ENCODE measurements at regions not wholly inside any gene's neighbourhood (a gene's known extent, or its start where the extent isn't known, plus 50 kb on each side); places are given as distances from the start of the nearest gene placed in this dataset.
A peak's percentile ranks its signal among the peaks of the same experiment; 100 is the strongest.
"Not testable (repeated sequence)": the region's sequence is repeated elsewhere in the genome, so short reads cannot be mapped to it uniquely, and the experiment has no call there.

- no peak for DNase-seq
Observed at GRCh38 chr5:71771191-71771590, 52.1 kb downstream of the CARTPT start.

DNA sequence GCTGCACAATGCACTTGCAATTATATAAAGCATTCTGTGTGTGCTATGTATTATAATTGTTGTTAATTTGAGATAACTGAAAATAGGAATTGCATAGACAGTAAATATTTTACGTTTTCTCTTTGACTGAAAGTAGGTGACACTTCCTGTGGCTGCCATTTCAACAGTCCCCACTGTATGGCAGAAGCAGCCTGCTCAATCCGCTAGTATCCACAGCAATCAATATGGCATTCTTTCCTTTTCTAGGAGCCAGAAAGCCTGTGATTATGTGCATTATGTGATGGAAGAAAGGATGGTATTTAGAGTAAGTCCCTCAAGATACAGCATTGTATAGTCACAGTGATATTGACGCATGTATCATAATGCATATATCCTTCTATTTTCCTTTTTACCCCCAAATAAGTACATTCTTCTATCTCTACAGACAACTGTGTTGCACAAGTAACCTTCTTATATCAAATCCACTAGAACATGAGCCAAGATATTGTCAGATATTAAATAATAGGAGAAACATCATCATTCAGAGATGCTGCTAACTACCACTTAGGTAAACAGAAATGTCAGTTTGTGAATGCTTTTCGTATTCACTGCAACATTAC lies 59.7 kb downstream of the CARTPT start:
- peak; percentile 89 for DNase-seq

DNA sequence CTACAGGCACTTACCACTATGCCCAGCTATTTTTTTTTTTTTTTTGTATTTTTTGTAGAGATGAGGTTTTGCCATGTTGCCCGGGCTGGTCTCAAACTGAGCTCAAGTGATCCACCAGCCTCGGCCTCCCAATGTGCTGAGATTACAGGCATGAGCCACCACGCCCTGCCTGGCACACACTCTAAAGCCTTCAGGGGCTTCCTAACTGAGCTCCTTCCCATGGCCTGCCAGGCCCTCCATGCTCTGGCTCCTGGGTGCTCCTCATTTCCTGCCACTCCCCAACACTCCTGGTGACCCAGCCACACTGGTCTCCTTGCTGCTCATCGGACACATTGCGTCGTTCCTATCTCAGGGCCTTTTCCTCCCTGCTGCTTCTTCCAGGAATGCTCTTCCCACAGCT lies 61.5 kb downstream of the CARTPT start:
- DNase-seq: no peak

- DNase-seq: peak; percentile 53
Observed at GRCh38 chr5:71782393-71782770, 63.3 kb downstream of the CARTPT start.

DNA sequence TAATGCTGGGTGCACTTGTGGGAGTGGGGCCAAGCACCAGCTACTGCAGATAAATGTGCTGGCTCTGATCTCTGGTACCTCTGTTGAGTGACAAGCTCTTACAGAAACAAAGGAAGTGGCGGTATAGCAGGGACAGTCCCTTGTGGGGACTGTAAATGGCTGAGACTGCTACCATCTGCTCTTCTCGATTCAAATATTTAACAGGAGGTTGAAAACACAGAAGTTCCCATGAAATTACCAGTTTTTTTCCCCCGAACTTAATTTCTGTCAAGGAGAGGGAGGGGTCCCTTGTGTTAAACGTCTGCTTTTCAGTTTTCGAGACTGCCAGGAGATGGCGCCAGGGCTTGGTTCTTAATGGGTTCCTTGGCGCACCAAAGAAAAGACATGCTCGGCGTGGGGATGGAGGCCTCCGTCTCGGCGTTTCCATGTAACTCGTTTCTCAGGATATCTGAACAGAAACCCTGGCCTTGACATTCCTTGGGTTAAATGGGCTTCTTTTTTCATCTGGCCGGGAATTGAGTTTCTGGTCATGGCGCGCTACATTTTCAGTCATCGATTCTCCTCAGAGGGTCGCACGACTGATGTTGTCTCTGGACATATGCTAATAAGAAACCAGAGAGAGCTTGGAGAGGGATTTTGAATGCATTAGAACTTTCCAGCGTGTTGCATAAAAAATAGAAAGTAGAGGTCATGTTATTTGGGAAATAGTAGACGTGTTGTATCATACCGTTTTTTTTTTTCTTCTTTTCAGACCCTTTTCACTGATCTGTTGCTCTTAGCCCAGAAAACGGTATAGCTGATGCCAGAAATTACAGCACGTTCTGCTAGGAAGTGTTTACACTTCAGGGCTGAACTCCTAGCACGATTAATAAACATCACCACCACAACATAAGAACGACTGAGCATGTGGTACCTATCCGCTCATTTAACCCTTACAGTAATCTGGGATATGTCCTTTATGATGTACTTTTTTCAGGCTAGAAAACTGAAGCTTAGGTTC lies 64.0 kb downstream of the CARTPT start:
- peak; percentile 87 for DNase-seq

DNA sequence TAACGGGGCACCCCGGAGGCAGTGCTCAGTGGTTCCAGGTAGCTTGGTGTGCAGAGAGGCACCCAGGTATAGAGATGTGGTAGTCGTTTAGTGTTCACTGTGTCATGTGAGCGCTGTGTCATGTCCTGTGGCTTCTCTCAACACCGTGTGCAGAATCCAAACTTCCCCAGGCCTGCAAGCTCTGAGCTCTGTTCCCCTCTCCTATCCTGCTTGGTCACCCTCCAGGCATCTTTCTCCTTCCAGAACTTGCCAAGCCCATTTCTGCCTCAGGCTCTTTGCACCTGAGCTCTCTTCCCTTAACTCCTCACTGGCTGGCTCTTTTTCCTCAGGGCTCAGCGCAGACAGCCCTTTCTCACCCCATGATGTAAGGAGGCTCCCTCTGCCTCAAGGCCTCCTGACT lies 64.8 kb downstream of the CARTPT start:
- no peak for DNase-seq

- peak; percentile 92 for DNase-seq
Observed at GRCh38 chr5:71786337-71787055, 67.4 kb downstream of the CARTPT start.

DNA sequence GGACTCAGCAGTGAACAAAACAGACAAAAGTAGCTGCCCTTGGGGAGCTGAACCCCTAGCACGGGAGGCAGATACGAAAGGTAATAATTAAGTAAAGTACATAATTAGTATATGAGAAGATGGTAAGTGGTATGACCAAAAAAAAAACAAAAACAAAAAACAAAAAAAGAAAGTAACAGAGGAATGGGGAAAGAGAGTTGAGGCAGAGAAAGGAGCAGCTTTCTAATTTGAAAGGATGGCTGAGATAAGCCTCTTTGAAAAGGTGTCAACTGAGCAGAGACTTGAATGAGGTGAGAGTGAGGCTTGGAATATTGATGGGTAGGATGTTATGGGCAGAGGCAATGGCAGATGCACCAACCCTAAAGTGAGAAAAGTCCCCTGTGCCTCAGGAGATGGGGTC lies 69.7 kb downstream of the CARTPT start:
- peak; percentile 42 for DNase-seq

- DNase-seq: no peak
Observed at GRCh38 chr5:71789746-71790145, 70.7 kb downstream of the CARTPT start.

DNA sequence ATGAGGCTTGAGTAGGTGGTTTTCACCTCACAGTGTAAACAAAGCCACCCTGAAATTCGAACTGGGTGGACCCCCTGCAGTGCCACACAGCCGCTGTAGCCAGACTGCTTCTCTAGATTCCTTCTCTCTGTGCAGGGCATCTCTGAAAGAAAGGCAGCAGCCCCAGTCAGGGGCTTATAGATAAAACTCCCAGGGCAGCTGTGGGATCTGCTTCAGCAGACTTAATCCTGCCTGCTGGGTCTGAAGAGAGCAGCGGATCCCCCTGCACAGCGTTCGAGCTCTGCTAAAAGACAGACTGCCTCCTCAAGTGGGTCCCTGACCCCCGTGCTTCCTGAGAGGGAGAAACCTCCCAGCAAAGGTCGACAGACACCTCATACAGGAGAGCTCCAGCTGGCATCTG lies 71.4 kb downstream of the CARTPT start:
- peak; percentile 62 for DNase-seq

DNA sequence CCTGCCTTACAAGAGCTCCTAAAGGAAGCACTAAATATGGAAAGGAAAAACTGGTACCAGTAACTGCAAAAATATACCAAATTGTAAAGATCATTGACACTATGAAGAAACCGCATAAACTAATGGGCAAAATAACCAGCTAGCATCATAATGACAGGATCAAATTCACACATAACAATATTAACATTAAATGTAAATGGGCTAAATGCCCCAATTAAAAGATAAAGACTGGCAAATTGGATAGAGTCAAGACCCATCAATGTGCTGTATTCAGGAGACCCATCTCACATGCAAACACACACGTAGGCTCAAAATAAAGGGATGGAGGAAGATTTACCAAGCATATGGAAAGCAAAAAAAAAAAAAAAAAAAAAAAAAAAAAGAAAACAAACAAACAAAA lies 73.0 kb downstream of the CARTPT start:
- DNase-seq: not testable (repeated sequence)

DNA sequence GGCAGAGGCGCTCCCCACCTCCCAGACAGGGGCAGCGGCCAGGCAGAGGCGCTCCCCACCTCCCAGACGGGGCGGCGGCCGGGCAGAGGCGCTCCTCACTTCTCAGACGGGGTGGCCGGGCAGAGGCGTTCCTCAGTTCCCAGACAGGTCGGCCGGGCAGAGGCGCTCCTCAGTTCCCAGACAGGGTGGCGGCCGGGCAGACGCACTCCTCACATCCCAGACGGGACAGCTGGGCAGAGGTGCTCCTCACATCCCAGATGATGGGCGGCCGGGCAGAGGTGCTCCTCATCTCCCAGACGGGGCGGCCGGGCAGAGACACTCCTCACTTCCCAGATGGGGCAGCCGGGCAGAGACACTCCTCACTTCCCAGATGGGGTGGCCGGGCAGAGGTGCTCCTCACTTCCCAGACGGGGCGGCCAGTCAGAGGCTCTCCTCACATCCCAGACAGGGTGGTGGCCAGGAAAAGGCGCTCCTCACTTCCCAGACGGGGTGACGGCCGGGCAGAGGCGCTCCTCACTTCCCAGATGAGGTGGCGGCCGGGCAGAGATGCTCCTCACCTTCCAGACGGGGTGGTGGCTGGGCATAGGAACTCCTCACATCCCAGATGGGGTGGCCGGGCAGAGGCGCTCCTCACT lies 75.1 kb downstream of the CARTPT start:
- no peak for DNase-seq

- DNase-seq: no peak
Observed at GRCh38 chr5:71802673-71803072, 83.6 kb downstream of the CARTPT start.

GRCh38 chr5:71806711-71807110 lies 87.6 kb downstream of the CARTPT start:
- no peak for DNase-seq

DNA sequence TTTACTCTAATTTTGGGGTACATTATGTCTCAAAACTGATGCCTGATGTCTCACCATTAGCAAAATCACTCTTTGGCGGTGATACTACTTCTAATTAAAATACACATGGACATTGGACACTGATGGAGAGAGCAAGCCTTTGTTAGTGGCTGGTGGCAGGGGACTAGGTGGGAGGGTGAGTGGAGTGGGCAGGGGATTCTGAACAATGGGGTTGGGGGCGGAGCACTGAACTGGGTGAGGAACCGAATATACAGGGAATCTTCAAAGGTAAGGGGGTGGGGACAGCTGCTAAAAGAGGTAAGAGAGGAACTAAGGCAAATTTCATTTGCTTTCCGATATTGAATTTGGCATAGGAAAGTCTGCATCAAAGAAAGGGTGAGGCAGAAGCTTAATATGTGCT lies 88.8 kb downstream of the CARTPT start:
- DNase-seq: peak; percentile 34

DNA sequence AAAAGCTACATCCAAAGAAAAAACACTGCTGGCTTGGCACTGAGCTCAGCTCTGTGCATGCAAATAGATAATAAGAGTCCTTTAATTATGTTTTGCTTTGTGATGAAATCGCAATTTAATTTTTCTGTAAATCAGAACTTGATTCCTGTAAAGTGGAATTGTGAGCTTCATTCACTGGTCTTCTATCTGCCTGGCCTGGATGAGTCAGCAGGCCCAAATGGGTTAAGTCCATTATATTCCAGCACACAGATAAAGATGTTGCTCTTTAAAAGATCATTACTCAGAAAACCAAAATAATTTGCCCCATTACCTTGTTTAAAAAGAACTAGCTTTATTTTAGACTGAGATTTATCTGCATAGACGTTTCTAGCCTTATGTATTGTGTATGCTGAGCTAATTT lies 90.4 kb downstream of the CARTPT start:
- DNase-seq: peak; percentile 47

GRCh38 chr5:71810023-71810422 lies 90.9 kb downstream of the CARTPT start:
- peak; percentile 87 for DNase-seq

DNA sequence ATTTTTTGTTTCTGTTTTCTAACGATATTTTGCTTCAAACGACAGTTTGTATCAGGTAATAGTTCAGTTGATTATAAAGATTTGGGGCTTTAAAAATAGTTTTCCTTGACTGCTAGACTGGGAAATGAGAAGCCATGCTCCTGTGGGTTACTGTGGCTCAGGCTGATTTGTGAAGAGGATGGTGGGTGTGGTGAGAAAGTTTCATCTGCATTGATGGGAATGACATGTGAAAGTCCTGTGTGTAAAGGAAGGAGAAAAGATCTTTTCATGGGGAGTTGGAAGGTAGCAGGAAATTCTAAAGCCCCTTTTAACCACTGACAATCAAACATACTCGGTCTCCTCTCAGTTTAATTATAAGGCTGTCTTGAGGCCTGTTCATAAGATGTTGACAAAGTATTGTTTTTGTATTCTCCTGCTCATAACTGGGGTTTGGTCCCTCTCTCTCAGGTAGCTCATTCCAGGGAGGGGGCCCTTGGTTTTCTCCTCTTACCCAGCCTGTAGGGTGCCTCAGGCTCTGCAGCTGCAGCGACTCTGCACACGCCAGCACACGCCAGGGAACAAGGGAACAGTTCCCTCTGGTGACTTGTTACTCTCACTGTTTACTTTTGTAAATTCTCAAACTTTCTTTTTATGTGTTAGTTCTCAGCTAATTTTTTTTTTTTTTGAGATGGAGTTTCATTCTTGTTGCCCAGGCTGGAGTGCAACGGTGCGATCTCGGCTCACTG lies 91.6 kb downstream of the CARTPT start:
- DNase-seq: peak; percentile 79

GRCh38 chr5:71811779-71812178 lies 92.7 kb downstream of the CARTPT start:
- DNase-seq: no peak

DNA sequence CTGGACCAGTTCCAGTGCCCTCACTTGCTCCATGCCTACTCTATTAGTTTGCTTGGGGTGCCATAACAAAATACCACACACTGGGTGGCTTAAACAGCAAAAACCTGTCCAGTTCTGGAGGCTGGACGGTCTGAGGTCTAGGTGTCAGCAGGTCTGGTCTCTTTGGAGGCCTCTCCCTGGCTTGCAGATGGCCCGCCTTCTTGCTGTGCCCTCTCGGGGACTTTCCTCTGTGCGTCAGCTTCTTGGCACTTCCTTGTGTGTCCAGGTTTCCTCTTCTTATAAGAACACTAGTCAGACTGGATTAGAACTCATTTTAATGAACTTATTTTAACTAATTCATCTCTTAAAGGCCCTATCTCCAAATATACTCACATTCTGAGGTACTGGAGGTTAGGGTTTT lies 97.2 kb downstream of the CARTPT start:
- no peak for DNase-seq

GRCh38 chr5:71817891-71818290 lies 98.8 kb downstream of the CARTPT start:
- no peak for DNase-seq

- no peak for DNase-seq
Observed at GRCh38 chr5:71821029-71821428, 102.0 kb downstream of the CARTPT start.
